HAP-1 (cell line): ENCODE measurements at regions not wholly inside any gene's neighbourhood (a gene's known extent, or its start where the extent isn't known, plus 50 kb on each side); places are given as distances from the start of the nearest gene placed in this dataset.

Experiments used
- DNase-seq, 2 experiments: peaks; one replicate each; pipeline ENCODE4 v3.0.0-alpha.2; 2016 to 2020; ENCODE audit warnings: low spot score in 2 of 2
- H3K27me3 ChIP-seq: fragments of 250-450 bp; sonication (Bioruptor Pico); 2 replicates; pipeline ENCODE4 v1.5.1; 2020; ENCODE audit warnings: low read depth, mild to moderate bottlenecking, moderate library complexity
- H3K36me3 ChIP-seq: fragments of 250-450 bp; sonication (Bioruptor Pico); replicated peaks from 2 replicates; pipeline ENCODE4 v1.5.1; 2020; ENCODE audit warnings: mild to moderate bottlenecking
- H3K4me1 ChIP-seq: fragments of 250-450 bp; sonication (Bioruptor Pico); 2 replicates; pipeline ENCODE4 v1.5.1; 2020; ENCODE audit warnings: mild to moderate bottlenecking
- H3K4me3 ChIP-seq: fragments of 250-450 bp; sonication (Bioruptor Pico); 2 replicates; pipeline ENCODE4 v1.5.1; 2020; ENCODE audit warnings: mild to moderate bottlenecking, moderate library complexity
- H3K9me3 ChIP-seq: fragments of 250-450 bp; sonication (Bioruptor Pico); 2 replicates; pipeline ENCODE4 v1.5.1; 2020; ENCODE audit warnings: mild to moderate bottlenecking, moderate library complexity
- in situ Hi-C: fragments of 300-500 bp; cut with MboI; formaldehyde crosslinking; loops from 3 replicates; pipeline ENCODE4 v1.14.3; 2020; ENCODE audit warnings: low sequenced_read_pairs, inconsistent platforms, mixed read lengths

DNA sequence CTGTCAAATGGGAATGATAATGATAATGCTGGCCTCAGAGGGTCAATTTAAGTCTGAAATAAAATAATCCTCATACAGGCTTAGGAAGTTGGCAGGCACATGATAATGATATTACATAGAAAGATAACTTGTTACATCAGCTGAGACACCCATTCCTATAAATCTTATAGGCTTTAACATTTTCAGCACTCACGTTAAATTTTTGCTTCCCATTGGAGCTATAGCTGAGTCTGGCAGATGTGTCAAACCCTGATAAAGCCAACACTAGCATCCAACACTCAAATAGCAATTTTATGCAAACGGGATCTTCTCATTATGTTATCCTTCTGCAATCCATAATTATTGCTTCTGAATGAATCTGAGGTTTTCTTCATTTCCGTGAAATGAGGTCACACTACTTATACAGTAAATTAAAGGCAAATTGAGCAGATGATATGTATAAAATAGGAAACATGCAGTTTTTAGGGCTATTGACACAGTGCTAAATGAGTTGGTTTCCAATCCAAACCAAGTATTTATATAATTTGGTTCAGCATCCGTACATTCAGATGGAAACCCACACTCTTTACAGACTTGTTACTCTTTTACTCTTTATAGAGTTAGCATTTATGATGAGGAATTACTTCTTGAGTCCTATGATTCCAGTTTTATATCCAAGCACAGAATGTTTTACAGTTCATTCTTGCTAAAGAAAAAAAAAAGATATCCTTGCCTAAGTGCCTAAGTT, 481.6 kb downstream of the BTBD3 start:
- Histone ChIP-seq H3K36me3 (no peaks in the 10 kb centered on the region), H3K9me3 (no peaks in the 10 kb centered on the region), H3K4me3 (no peak overlapping the region), H3K4me1 (no peaks in the 10 kb centered on the region), H3K27me3 (no peaks in the 10 kb centered on the region)
- DNase-seq = no peak
- in situ Hi-C loops = no loop called here

DNA sequence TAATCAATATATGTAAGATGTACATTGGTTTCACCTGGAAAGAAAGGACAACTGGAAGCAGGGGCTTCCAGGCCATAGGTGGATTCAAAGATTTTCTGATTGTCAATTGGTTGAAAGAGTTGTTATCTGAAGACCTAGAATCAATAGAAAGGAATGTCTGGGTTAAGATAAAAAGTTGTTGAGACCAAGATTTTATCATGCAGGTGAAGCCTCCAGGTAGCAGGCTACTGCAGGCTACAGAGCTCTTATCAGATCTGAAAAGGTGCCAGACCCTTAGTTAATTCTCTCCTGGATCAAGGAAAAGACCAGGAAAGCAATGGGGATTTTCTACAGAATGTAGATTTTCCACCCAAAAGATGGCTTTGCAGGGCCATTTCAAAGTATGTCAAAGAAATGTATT, 487.2 kb downstream of the BTBD3 start:
- no peaks in the 10 kb centered on the region for H3K36me3 ChIP-seq
- H3K4me3 ChIP-seq = no peak overlapping the region
- H3K4me1 ChIP-seq = no peaks in the 10 kb centered on the region
- H3K9me3 ChIP-seq = no peaks in the 10 kb centered on the region
- no peaks in the 10 kb centered on the region for H3K27me3 ChIP-seq
- in situ Hi-C loops = no loop called here
- DNase-seq = no peak

DNA sequence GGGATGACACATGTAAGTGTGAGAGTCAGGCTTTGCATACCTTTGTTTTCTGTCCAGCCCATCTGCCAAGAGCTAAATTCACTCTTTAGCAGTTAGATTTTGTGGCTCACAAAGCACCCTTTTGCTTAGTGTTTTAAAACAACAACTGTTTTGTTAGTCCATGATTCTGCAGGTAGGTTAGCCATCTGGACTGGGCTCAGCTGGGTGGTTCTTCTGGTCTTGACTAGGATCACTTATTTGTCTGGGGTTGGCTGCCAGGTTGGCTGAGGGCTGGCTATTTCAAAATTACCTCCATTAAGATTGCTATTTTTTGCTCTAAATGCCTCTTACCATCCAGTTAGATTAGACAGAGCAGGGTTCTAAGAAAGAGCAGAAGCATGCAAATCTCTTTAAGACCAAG, 489.3 kb downstream of the BTBD3 start:
- in situ Hi-C loops = no loop called here
- no peaks in the 10 kb centered on the region for H3K4me1 ChIP-seq
- H3K27me3 ChIP-seq = no peaks in the 10 kb centered on the region
- no peaks in the 10 kb centered on the region for H3K9me3 ChIP-seq
- H3K36me3 ChIP-seq = no peaks in the 10 kb centered on the region
- no peak overlapping the region for H3K4me3 ChIP-seq
- no peak for DNase-seq

DNA sequence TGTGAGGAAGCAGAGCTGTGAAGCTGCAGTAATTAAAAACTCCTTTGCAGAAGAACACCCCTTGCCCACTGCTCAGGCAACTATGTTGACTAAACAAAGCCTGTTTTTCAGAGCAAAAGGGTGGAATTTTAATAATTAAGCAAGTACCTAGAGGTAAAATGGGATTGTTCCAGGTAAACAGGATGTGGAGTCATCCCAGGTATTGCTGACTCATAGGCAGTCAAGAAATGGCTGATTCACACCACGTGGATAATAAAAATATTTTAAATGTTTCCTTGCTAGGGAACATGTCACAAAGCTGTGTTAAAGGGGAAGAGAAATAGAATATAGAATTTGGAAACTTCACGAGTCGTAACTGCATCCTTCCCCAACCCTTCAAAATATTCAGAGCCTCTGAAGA, 491.8 kb downstream of the BTBD3 start:
- no peaks in the 10 kb centered on the region for H3K27me3 ChIP-seq
- no peaks in the 10 kb centered on the region for H3K36me3 ChIP-seq
- no peaks in the 10 kb centered on the region for H3K9me3 ChIP-seq
- no peak overlapping the region for H3K4me3 ChIP-seq
- H3K4me1 ChIP-seq = no peaks in the 10 kb centered on the region
- in situ Hi-C loops = no loop called here
- DNase-seq = no peak

DNA sequence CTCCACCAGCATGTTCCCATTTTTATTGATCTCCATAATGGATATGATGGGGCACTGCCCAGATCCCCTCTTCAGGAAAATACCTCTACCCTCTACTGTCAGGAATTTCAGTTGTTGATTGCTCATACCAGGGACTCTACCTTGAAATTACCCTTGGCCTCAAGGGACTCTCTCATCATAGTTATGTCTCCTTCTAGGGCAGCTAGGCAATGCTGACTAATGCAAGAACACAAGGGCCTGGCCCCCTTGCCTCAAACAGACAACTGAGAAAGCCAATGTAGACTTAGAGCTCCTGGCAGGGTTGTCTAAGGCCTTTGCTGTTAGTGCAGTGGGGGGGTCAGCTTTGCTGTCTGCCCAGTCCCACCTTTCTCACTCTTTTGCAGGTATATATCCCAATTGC, 493.1 kb downstream of the BTBD3 start:
- Histone ChIP-seq H3K4me1 (no peaks in the 10 kb centered on the region), H3K4me3 (no peak overlapping the region), H3K27me3 (no peaks in the 10 kb centered on the region), H3K36me3 (no peaks in the 10 kb centered on the region), H3K9me3 (no peaks in the 10 kb centered on the region)
- no peak for DNase-seq
- in situ Hi-C loops = no loop called here

DNA sequence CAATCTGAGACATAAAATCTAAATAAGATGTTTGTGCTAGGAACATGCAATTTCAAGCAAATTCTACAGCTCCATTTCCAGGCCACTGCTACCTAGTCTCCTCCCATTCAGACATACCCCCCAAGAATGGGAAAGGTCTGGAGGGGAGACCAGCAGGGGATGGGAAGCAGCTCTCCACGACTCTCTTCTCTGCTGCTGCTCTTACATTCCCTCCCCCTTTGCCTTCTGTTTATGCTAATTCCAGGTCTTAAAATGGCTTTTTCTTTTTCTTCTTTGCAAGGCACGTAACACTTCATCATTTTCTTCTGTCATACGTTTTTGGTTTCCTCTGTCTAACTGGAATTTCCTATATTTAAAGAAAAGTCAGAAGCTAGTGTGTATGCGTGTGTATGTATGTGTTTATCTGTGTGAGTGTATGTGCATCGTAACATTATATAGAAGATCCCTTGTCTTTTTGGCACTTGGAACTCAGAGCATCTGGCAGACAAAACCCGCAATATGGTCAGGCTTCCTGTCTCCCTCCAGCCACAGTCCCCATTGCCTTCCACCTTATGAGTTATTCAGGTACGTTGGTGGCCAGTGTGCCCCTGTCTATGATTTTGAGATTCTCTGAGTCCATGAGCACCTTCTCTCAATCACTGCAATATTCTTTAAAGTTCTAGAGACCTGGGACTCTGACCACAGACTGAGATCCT, 493.7 kb downstream of the BTBD3 start:
- Histone ChIP-seq H3K9me3 (no peaks in the 10 kb centered on the region), H3K4me1 (no peaks in the 10 kb centered on the region), H3K4me3 (no peak overlapping the region), H3K36me3 (no peaks in the 10 kb centered on the region), H3K27me3 (no peaks in the 10 kb centered on the region)
- DNase-seq = no peak
- in situ Hi-C loops = no loop called here

DNA sequence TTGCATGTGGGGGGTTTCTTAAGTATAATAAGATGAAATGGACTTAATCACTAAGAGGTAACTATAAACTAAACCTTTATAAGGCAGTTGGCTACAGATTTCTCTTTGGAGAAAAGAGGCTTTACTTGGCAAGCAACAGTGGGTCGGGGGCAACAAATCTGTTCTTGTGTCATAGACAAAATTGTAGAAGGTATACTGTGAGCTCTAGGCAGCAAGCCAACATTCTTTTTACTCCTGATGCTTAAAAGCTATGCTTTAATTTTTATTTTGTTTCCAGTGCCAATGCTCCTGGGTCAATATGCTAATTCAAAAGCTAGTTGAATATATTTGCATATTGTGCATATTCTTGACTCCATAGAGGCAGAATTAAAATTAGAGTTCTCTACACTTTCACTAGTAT, 495.4 kb downstream of the BTBD3 start:
- no peak for DNase-seq
- Histone ChIP-seq H3K36me3 (no peaks in the 10 kb centered on the region), H3K9me3 (no peaks in the 10 kb centered on the region), H3K4me1 (no peaks in the 10 kb centered on the region), H3K4me3 (no peak overlapping the region), H3K27me3 (no peaks in the 10 kb centered on the region)
- in situ Hi-C loops = no loop called here

DNA sequence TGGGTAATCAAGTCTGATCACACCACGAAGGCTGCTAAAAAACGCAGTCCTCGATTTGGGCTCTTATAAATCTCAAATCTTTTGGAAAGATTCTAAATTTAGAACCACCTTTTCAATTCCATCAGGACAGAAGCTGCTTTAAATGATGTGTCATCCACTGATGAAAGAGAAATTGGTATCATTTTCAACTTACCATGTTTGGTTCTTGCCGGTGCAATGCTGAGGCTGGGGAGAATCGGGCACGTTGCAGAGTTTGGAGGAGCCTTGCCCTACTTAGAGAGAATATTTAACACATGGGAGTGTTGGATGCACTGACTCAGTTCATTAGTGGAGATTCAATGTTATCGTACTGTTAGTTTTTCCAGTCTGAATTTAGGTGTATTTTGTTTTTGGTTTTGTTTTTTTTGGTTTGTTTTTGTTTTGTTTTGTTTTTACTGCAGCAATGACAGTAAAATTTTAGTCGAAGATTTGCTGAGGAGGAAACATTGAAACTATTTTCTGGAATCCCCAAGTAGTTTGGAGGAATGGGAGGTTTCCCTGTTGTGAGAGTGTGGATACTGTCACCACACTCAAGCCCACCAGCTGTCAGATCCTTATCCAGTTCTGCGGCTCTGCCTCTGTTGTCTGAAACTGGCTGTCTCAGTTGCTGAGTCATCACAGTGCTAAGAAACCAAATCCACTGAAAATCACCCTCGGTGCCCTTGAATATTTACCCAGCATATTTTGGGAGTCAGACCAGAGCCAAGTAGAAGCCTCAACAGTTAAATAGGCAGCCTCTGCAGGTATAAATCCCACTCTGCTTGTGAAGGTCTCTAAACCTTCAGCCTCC, 497.0 kb downstream of the BTBD3 start:
- in situ Hi-C loops = no loop called here
- no peak for DNase-seq
- Histone ChIP-seq H3K27me3 (no peaks in the 10 kb centered on the region), H3K36me3 (no peaks in the 10 kb centered on the region), H3K4me3 (no peak overlapping the region), H3K4me1 (no peaks in the 10 kb centered on the region), H3K9me3 (no peaks in the 10 kb centered on the region)

DNA sequence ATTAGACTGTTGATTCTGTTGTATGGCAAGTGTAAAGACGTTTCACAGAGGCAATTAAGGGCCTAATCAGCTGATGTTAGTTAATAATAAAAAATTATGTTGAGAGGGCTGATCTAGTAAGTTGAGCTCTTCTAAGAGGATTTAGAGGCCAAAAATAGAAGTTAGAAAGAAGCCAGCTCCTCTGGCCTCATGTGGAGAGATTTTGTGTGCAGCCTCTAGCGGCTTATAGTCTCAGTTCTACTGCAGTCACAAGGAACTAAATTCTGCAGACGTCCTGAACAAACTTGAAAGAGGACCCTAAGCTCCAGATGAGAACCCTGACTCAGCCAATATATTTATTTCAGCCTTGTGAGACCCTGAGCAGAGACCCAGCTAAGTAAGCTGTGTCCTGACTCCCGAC, 498.6 kb downstream of the BTBD3 start:
- Histone ChIP-seq H3K27me3 (no peaks in the 10 kb centered on the region), H3K4me1 (no peaks in the 10 kb centered on the region), H3K4me3 (no peak overlapping the region), H3K9me3 (no peaks in the 10 kb centered on the region), H3K36me3 (no peaks in the 10 kb centered on the region)
- in situ Hi-C loops = no loop called here
- no peak for DNase-seq

DNA sequence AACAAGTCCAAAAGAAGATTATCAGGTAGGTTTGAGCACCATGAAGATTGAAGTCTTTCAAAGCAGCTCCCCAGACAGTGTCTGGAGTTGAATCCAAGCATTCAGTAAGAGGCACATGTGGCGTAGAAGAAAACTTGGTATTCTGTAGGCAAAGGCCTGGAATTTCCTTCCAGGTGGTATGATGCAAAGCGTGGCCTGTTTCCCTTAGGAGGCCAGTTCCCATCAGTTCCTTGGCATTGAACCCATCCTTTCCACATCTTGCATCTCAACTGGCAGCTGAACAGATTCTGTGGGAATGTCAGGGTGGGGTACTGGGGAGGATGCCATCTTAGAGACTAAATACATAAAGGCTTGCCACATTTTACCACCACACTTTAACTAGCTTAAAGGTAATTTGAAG, 516.0 kb downstream of the BTBD3 start:
- Histone ChIP-seq H3K27me3 (no peaks in the 10 kb centered on the region), H3K4me3 (no peak overlapping the region), H3K4me1 (no peaks in the 10 kb centered on the region), H3K36me3 (no peaks in the 10 kb centered on the region), H3K9me3 (no peaks in the 10 kb centered on the region)
- DNase-seq = no peak
- in situ Hi-C loops = no loop called here

DNA sequence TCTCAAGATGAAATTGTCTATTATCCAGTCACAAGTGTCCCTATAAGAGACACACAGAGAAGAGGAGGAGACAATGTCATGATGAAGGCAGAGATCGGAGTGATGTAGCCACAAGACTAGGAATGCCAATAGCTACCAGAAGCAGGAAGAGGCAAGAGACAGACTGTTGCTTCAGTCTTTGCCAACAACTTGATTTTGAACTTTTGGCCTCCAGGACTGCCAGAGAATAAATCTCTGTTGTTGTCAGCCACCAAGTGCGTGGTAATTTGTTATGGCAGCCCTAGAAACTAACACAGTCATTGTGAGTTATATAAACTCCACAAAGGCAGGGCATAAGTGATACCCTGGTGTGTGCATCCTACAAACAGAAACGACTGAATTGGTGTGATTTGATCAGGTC, 517.0 kb downstream of the BTBD3 start:
- Histone ChIP-seq H3K36me3 (no peaks in the 10 kb centered on the region), H3K4me3 (no peak overlapping the region), H3K9me3 (no peaks in the 10 kb centered on the region), H3K27me3 (no peaks in the 10 kb centered on the region), H3K4me1 (no peaks in the 10 kb centered on the region)
- no peak for DNase-seq
- in situ Hi-C loops = no loop called here

DNA sequence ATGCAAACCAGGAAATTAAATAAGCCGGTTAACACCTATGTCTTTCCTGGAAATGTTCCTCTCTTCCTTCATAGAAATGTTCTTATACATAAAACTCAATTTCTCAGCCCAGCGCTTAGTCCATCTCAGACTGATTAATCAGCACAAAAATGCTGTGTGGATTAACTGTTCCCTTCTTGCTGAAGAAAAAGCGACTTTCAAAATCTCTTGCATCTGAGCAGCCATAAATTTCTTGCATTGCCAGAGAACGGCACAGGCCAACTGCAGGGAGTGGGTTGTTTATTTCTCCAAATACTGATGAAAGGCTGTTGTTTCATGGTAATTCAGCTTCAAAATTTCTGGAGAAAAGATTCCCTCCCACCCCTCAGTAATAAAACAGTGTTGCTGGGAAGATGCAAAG, 517.6 kb downstream of the BTBD3 start:
- in situ Hi-C loops = no loop called here
- no peaks in the 10 kb centered on the region for H3K36me3 ChIP-seq
- no peaks in the 10 kb centered on the region for H3K4me1 ChIP-seq
- DNase-seq = no peak
- H3K4me3 ChIP-seq = no peak overlapping the region
- no peaks in the 10 kb centered on the region for H3K9me3 ChIP-seq
- no peaks in the 10 kb centered on the region for H3K27me3 ChIP-seq

DNA sequence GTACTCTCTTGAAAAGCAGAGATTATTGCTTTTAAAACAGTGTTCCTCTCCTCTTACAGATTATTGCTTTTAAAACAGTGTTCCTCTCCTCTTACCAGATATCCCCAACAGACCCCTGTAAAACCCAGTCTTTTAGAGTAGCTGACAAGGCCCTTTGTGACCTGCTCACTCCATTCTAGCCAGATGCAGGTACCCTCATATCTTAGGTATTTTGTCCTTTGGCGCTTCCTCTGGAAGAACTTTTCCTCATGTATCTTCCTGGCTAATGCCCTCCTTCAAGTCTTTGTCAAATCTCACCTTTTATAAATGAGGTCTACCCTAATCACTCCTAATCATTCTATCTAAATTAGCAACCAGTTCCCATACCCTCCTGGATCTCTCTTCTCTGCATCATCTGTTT, 536.0 kb downstream of the BTBD3 start:
- H3K9me3 ChIP-seq = no peaks in the 10 kb centered on the region
- in situ Hi-C loops = no loop called here

DNA sequence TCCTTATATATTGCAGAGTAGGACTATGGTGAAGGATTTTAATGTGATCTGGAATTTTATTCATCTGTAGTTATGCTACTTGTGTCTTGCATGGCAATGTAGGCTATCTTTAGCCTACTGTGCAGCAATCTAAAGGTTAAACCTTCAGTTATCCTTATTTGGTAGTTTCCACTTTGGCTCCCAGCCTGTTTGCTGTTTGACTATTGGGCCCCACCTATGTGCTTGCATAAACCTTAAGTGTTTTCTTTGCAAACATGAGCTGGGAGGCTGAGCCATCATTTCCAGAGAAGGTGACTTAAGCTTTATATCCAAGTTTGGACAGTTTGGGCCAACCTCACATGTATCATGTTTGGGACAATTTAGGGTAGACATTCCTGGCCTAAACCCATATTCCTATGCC, 537.5 kb downstream of the BTBD3 start:
- H3K27me3 ChIP-seq = no peaks in the 10 kb centered on the region
- H3K4me1 ChIP-seq = no peaks in the 10 kb centered on the region
- no peak overlapping the region for H3K4me3 ChIP-seq
- H3K36me3 ChIP-seq = no peaks in the 10 kb centered on the region
- H3K9me3 ChIP-seq = no peaks in the 10 kb centered on the region
- no peak for DNase-seq
- in situ Hi-C loops = no loop called here

More for the DNA sequence above, 536.0 kb downstream of the BTBD3 start:
- Histone ChIP-seq H3K4me1 (no peaks in the 10 kb centered on the region), H3K27me3 (no peaks in the 10 kb centered on the region), H3K36me3 (no peaks in the 10 kb centered on the region), H3K4me3 (no peak overlapping the region)
- DNase-seq = no peak
